AG10803 (cell line): ENCODE measurements at regions not wholly inside any gene's neighbourhood (a gene's known extent, or its start where the extent isn't known, plus 50 kb on each side); places are given as distances from the start of the nearest gene placed in this dataset.
"Not testable (repeated sequence)": the region's sequence is repeated elsewhere in the genome, so short reads cannot be mapped to it uniquely, and the experiment has no call there.

Source experiments
- DNase-seq: peaks from one replicate; pipeline ENCODE4 v3.0.0; 2010; ENCODE audit warnings: low read depth
- H3K4me3 ChIP-seq: 2 replicates; pipeline ENCODE4 v1.5.1; 2011; ENCODE audit warnings: mild to moderate bottlenecking, low read length, control low read depth
- TF ChIP-seq, protein P1 (sequence below): conservative IDR thresholded peaks from 2 replicates; pipeline ENCODE4 v1.5.1; 2011; ENCODE audit warnings: mild to moderate bottlenecking, low read length, control low read depth, inconsistent platforms

DNA sequence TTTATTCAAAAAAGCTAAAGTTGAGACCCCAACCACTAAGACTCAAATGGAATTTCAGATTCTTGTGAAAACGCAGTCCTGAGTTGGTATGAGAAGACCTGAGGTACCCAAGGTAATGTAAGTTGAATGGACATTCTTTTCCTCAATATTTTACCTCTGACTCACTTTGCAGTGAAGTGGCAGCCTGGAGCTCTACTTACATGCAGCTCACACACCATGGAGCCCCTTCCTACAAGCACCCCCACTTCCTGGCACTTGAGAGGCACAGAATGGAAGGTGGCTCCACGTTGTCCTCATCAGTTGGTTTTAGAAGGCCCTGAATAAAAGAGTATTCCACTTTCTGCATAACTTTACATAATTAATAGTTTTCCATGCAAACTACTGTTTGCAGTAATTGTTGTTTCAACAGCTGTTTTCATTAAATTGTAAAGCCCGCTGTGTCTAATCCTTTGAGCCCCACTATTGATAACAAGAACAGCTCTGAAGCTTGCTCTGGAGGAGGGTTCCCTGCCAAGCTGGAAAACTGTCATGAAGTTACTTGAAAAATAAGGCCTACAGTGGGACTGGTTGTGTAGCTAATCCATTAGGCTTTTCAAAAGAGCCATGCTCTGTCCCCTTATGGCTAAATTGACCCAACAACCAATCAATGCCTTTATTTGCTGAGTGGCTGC is 102.2 kb upstream of the SPATA31D4 start:
- TF ChIP-seq, protein P1, sequence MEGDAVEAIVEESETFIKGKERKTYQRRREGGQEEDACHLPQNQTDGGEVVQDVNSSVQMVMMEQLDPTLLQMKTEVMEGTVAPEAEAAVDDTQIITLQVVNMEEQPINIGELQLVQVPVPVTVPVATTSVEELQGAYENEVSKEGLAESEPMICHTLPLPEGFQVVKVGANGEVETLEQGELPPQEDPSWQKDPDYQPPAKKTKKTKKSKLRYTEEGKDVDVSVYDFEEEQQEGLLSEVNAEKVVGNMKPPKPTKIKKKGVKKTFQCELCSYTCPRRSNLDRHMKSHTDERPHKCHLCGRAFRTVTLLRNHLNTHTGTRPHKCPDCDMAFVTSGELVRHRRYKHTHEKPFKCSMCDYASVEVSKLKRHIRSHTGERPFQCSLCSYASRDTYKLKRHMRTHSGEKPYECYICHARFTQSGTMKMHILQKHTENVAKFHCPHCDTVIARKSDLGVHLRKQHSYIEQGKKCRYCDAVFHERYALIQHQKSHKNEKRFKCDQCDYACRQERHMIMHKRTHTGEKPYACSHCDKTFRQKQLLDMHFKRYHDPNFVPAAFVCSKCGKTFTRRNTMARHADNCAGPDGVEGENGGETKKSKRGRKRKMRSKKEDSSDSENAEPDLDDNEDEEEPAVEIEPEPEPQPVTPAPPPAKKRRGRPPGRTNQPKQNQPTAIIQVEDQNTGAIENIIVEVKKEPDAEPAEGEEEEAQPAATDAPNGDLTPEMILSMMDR: no peak
- no peak for DNase-seq
- no peak overlapping the region for H3K4me3 ChIP-seq

DNA sequence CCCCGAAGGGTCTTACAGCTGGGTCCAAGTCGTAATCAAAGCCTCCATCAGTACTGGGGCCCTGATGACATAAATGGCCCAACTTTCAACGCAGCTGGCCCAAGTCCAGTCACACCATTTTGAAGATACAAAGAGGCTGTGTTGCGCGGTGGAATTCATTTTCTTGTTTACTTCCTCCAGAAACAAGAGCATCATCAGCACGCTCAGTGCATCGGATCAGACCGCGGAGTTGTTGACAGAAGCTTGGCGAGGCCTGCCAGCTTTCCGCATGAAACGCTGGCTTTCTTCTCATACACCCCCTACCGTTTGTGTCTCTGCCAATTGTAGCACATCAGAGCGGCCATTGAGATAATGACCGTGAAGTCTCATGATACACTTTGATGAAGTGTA is 101.7 kb upstream of the SPATA31D4 start:
- H3K4me3 ChIP-seq: no peak overlapping the region
- no peak for DNase-seq
- TF ChIP-seq, protein P1: no peak

DNA sequence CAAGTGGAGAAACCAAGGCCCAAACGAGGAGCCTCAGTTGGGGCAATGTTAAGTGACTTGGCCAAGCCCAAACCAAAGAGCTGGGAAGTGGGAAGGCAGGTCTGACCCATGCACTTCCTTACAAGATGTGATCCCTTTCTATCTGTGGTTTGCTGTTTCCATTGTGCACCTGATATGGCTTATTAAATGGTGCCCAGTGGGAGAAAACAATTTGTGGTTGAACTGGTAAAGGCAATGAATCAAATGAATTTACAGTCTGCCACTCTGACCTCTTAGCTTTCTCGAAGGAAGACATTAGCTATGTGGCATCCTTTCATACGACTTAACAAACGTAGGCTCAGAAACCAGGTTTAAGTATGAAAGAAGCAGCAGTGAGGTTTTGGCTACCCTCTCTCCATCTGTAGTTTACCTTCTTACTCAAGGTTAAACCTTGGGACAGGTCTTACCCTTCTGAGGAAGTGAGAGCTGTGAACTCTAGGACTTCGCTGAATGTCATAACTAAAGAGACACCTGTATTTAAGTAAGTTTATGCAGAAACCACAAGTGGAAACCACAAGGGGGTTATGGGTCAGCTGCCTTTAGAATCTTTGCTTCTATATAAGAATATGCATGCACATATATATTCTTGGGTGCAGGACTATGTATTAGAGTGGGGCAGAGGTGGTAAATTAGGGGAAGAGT is 100.5 kb upstream of the SPATA31D4 start:
- H3K4me3 ChIP-seq: no peak overlapping the region
- TF ChIP-seq, protein P1: no peak
- DNase-seq: no peak

DNA sequence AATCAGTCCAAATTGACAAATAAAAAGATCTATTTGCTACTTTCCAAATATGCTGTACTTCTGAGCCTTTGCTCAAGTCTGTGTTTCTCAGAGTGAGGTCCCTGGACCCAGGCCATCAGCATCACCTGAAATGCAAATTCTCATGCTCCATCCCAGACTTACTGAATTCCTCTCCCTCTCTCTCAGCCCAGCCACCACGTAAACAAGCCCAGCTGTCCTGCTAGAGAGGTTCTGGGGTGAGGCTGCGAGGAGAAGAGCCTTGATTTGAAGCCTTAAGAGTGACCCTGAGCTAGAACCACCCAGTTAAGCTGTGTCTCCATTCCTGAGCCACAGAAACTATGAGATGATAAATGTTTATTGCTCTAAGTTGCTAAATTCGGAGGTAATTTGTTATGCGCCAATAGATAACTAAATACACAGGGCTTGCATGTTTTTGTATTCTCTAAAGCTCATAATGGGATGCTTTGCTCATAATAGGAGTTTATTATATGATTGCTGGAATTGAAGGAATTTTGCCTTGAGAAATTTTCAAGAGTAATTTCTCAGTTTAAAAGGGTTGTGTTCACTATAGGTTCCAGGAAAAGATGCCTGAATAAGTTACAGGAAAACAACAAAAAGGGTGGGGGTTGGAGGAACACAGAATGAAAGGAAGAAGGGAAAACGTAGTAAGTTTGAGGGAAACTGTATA is 98.9 kb upstream of the SPATA31D4 start:
- TF ChIP-seq, protein P1: no peak
- H3K4me3 ChIP-seq: no peak overlapping the region
- peak; percentile 68 for DNase-seq

DNA sequence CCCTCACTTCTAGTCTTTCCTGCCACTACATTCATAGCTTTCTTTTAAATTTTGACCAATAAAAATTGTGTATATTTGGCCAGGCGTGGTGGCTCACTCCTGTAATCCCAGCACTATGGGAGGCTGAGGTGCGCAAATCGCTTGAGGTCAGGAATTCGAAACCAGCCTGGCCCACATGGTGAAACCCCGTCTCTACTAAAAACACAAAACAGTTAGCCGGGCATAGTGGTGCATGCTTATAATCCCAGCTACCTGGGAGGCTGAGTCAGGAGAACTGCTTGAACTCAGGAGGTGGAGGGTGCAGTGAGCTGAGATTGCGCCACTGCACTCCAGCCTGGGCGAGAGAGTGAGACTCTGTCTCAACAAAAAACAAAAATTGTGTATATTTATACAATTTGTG is 97.8 kb upstream of the SPATA31D4 start:
- not testable (repeated sequence) for H3K4me3 ChIP-seq, DNase-seq

DNA sequence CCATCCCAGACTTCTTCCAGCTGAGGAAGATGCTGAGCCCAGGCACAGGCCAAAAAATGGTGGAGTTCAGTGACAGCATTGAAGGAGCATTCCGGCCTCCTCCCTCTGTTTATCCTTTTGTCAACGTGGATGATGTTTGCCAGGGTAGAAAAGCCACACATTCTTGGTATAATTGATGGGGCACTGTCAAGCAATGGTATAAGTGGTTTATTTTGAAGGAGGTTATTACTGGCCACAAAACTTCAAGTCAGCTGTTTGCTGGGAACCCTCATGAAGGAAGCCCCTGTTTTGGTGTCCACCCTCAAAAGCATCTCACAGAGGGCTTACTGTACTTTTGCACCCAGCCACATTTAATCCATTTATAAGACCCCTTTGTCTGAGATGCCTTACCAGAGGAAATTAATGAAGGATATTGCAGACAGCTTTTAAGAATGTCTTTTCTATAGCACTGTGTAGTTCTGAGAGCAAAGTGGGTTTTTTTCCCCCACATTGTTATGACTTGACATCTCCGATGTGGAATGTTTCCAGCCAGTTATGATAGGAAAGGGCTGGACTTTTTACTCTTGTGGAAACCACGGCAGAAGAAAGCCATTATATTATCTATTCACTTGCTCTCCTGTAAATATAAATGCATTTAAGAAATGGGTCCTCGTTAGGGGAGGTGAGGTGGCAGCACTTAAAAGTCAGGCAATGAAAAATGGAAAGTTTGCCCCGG is 95.5 kb upstream of the SPATA31D4 start:
- TF ChIP-seq, protein P1: no peak
- DNase-seq: peak; percentile 58
- H3K4me3 ChIP-seq: no peak overlapping the region

DNA sequence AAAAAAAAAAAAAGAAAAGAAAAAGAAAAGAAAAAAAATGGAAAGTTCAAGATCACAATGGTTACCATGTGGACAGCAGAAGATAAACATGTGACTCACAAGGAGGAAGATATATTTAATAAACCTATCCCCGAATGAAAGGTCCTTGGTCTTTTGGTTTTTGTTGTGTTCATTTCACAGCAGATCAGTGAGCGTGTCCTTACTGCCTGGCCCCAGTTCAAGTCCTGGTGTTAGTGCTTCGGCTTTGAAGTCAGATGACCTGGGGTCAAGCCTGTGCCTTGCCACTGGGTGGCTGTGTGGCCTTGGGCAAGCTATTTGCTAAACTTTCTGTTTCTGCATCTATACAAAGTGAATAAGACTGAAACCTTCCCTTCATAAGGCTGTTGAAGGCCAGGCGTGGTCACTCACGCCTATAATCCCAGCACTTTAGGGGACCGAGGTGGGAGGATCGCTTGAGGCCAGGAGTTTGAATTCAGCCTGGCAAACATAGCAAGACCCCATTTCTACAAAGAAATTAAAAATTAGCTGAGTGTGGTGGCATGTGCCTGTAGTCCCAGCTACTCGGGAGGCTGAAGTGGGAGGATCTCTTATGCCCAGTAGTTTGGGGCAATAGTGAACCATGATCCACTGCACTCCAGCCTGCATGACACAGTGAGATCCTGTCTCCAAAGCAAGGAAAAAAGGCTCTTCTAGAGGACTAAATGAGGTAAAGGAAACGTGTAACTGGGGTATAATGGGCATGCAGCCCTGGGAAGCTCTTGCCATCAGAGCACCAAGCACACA is 94.5 kb upstream of the SPATA31D4 start:
- peak; percentile 36 for DNase-seq
- TF ChIP-seq, protein P1: no peak
- no peak overlapping the region for H3K4me3 ChIP-seq
